HG02763 (cell line): ENCODE measurements at regions not wholly inside any gene's neighbourhood (a gene's known extent, or its start where the extent isn't known, plus 50 kb on each side); places are given as distances from the start of the nearest gene placed in this dataset.

Source experiments
- ATAC-seq: cut with Tn5 transposase; IDR thresholded peaks from one replicate; pipeline ENCODE4 v1.9.1; 2021; ENCODE audit warnings: mild to moderate bottlenecking, moderate library complexity; ENCODE audit not compliant: unreplicated experiment

DNA sequence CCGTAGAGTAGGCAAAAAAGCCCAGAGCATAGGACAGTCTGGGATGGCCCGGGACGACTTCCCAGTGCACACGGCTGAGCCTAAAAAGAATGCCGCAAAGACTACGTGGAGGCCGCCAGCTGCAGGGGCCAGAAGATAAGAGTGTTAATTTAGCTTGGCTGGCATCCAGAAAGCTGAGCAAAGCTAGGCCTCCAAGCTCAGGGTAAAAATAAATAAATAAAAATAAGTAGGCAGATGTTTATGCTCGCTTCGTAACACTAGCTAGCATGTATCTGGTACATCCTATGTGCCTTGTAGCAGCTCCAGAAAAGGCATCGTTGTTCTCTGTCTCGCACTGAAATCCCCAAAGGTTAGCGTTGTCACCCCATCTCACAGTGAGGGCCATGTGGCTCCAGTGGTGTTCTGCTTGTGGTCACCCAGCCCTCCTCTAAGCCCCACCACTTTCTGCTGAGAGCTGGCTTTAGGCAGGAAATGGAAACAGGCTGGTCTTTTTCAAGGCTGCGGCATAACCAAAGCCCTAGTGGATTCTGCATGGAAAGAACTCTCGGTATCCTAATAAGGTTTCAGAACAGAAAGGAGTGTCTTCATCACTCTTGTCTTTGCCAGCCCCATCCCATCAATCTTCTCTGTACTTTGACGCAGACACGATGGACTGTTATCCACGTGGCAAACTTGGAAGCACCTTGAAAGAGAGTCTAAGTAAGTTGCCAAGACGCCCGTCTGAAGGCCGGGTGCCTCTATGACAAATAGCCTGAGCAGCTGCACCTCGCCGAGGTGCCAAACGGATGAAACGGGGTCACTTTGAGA is 58.1 kb upstream of the MEF2A start:
- ATAC-seq, result peak; percentile 27

DNA sequence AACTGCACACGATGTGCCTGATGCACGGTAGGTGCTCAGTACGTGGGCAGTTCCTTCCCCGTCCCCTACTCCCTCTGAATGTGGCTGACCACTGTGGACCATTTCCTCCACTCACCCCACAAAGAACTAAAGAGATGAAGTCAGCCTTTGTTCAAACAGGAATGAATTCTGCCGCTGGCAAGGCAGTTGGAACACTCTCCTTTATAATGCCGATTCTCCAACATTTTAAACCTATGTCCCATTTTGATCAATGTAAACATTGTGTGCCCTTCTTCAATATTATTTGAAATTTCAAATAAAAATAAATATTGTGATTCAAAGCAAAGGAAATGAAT is 57.5 kb upstream of the MEF2A start:
- no peak for ATAC-seq

DNA sequence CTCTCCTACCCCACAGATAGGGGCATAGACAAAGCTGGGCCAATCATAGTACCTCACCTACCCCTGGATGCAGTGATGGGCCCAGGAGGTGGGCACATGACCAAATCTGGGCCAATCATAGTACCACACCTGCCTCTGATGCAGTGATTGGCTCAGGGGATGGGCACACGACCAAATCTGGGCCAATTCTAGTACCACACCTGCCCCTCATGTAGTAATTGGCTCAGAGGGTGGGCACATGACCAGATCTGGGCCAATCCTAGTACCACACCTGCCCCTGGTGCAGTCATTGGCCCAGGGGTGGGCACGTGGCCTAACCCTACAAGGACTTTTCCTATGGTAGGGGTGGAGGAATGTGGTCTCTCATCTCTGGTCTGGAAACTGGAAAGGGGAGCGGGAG is 56.9 kb upstream of the MEF2A start:
- ATAC-seq, result no peak

DNA sequence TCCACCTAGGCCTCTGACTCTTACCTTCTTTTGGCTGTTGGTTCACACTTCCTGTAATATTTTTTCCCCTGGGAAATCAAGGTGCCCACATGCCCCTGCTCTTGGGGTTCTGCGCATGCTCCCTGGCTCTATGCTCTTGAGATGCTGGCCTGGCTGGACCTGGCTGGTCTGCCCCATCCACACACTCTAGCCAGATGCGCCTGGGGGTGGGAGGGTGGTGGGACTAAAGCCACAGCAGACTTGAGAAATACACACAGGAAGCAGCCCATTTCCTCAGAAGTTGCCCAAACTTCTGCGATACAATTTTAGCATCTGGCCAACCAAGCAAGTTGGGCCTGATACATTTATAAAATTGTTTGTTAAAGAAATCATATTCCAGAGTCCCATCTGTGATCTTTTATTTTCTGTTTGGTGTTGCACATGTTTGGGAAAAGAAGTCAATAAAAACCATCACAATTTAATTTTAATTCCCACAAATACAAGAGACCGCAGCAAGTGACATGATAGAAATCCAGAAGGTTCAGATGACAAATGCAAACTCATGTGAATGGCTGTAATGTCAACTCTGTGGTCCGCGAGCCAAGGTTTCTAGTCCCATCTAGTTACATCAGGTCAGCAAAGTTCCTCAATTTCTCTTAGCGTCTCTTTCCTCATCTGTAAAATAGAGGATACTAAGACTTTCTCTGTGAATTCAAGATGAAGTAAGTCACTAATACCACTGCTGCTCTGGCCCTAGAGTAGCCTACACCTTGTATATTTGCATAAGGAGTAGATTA is 55.9 kb upstream of the MEF2A start:
- ATAC-seq, result no peak

DNA sequence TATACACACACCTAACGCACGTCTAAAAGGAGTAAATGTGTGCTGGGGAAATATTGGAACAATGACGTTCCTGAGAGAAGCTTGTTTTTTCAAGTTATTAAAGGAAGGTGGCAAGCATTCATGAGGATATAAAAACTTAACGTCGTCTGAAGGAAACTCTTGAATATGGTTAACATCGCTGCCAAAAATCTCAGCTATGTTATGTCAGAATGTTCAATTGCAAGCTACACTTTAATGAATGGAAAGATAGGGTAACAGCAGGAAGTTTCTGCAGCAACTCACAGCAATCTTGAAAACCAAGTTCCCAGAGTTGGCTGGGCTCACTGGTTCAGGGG is 54.3 kb upstream of the MEF2A start:
- no peak for ATAC-seq

DNA sequence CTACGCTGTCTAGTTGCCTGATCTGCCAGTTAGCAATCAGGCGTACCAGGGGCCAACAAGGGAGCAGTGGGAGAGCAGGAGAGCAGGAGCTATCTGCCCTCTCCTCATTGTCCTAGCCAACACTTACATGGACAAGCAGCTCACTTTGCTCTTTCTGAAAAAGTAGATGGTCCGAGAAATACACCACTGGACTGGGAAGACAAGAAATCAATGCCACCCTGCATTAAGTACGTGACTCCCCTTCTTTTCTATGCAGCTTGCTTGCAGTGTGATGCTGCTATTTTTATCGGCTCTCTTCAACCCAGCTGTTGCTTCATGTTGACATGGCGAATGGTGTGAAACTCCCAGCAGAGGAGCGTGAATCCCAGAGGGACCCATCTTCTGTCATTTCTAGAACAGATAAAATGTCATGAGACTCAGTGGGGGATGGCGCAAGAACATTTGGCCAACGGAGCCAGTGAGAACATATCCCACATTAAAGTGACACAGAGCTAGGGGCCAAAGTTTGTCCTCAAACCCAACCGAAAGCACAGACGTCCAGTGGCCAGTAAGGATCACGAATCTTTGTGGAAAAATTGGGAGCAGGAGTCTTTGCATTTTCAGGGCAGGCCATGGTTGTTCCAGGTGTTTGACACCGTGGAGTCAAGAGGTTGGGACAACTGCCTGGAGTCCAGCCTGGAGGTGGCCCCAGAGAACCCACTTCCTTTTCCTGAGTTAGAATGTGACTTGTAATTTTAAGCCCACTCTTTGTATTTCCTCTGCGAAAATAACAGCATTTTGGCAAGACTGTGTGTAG is 53.7 kb upstream of the MEF2A start:
- peak; percentile 69 for ATAC-seq

DNA sequence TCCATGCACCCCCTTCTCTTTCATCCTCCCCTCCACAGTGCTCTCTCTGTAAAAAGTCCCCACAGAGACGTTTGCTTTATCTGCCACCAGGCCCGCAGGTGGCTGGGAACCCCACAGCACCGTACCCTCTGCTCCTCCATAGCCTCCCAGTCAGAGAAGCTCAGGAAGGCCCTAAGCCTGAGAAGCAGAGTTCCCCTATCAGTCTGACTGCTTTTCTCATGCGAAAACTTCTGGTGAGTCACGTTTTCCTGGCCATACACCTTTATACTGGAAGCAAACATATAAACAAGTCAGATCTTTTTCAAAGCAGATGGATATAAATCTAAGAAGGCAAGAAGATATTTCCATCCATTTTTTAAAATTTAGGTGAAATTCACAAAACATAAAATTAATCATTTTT is 51.5 kb upstream of the MEF2A start:
- no peak for ATAC-seq
